ENCODE measurements at regions not wholly inside any gene's neighbourhood (a gene's known extent, or its start where the extent isn't known, plus 50 kb on each side); places are given as distances from the start of the nearest gene placed in this dataset.

GRCh38 chr13:64256751-64257150 is 2841.1 kb upstream of the PCDH20 start:
- Histone ChIP-seq H3K79me2 (no peaks in the 10 kb centered on the region), H2AFZ (no peak overlapping the region), H3K4me2 (no peak overlapping the region), H3K36me3 (replicated peaks; ENCODE audit: insufficient read depth, low read depth) (no peaks in the 10 kb centered on the region), H4K20me1 (ENCODE audit: insufficient read depth, poor library complexity, severe bottlenecking) (no peaks in the 10 kb centered on the region), H3K9me2 (replicated peaks; ENCODE audit: insufficient read depth) (no peaks in the 10 kb centered on the region), H3K4me3 (no peak overlapping the region), H3K27me3 (no peaks in the 10 kb centered on the region), H3K27ac (no peak overlapping the region), H3K4me1 (ENCODE audit: insufficient read depth) (no peaks in the 10 kb centered on the region), H3K9me3 (ENCODE audit: low read depth) (no peaks in the 10 kb centered on the region)
- 58% methylated on average over 3 of the region's 3 CpGs for WGBS (ENCODE audit: low lambda C conversion rate, missing lambda C conversion rate)
- TF ChIP-seq EZH2 (IDR thresholded peaks at IDR 0.05; ENCODE audit: borderline replicate concordance) = no peak
- TF ChIP-seq CTCF (IDR thresholded peaks at IDR 0.05; ENCODE audit: poor library complexity) = no peak
- TF ChIP-seq EZH2phosphoT487 (IDR thresholded peaks at IDR 0.05; ENCODE audit: low read depth, severe bottlenecking, unreplicated experiment) = no peak
- DNase-seq (ENCODE audit: low spot score) = no peak

DNA sequence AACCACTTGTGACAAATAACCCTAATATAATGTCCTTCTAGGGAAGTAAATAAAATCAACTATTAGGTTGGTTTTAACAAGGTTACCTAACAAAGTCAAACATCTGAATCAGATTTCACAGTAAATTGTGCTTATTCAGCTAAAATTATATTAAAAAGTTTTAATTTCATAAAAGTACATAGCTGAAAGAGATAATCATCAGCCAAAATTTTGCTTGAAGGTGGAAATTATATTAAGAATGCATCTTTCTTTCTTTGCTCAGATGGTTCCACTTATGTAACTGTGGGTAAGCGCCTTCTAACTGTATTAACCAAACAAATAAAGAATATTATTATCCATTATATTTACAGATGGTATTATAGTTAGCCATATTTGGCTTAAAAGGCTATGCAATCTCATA is 2840.3 kb upstream of the PCDH20 start:
- no peaks in the 10 kb centered on the region for H3K27me3 ChIP-seq
- no peaks in the 10 kb centered on the region for H3K9me3 ChIP-seq (ENCODE audit: low read depth)
- H3K4me2 ChIP-seq = no peak overlapping the region
- H3K4me3 ChIP-seq = no peak overlapping the region
- H3K27ac ChIP-seq = no peak overlapping the region
- TF ChIP-seq EZH2phosphoT487 (IDR thresholded peaks at IDR 0.05; ENCODE audit: low read depth, severe bottlenecking, unreplicated experiment) (no peak), EZH2 (IDR thresholded peaks at IDR 0.05; ENCODE audit: borderline replicate concordance) (no peak), CTCF (IDR thresholded peaks at IDR 0.05; ENCODE audit: poor library complexity) (no peak)
- no peaks in the 10 kb centered on the region for H4K20me1 ChIP-seq (ENCODE audit: insufficient read depth, poor library complexity, severe bottlenecking)
- no peak overlapping the region for H2AFZ ChIP-seq
- H3K4me1 ChIP-seq (ENCODE audit: insufficient read depth) = no peaks in the 10 kb centered on the region
- H3K36me3 ChIP-seq (replicated peaks; ENCODE audit: insufficient read depth, low read depth) = no peaks in the 10 kb centered on the region
- DNase-seq (ENCODE audit: low spot score) = no peak
- H3K9me2 ChIP-seq (replicated peaks; ENCODE audit: insufficient read depth) = no peaks in the 10 kb centered on the region
- H3K79me2 ChIP-seq = no peaks in the 10 kb centered on the region
- 76% methylated on average over 1 of the region's 1 CpG for WGBS (ENCODE audit: low lambda C conversion rate, missing lambda C conversion rate)

DNA sequence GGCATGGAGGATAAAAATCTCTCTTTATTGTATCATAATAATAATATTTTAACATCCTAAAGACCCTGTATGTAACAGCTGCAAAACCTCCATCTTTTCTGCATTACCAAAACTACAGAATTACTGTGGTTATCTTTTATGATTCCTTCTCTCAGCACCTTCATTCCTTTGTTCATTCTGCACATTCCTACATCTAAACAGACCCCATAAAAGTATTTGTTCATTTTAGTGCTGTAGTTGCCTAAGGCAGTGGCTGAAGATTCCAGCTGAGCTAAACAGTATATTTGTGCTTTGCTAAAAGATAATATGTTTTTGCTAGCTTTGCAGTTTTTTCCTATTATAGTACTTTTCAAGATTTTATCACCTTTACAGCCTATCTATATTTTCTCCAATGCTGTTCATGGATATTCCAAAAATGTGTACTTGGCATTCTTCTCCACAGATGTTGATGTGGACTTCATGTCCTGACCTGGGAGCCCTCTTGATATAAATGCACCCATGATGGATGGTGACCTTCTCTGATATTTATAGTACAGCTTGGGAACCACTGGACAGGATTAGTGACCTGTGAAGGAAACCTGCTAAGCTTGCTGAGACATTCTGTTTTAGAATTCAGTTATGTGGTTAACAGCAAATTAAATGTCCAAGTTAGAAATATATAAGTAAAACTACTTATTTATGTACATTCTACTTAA is 2832.9 kb upstream of the PCDH20 start:
- peak overlapping the region; percentile 42 for H3K4me2 ChIP-seq
- no peaks in the 10 kb centered on the region for H3K79me2 ChIP-seq
- no peaks in the 10 kb centered on the region for H3K36me3 ChIP-seq (replicated peaks; ENCODE audit: insufficient read depth, low read depth)
- peaks cover 15% of the 10 kb centered on the region for H3K4me1 ChIP-seq (ENCODE audit: insufficient read depth)
- H3K9me2 ChIP-seq (replicated peaks; ENCODE audit: insufficient read depth) = no peaks in the 10 kb centered on the region
- H4K20me1 ChIP-seq (ENCODE audit: insufficient read depth, poor library complexity, severe bottlenecking) = no peaks in the 10 kb centered on the region
- H3K27ac ChIP-seq = no peak overlapping the region
- H3K27me3 ChIP-seq = no peaks in the 10 kb centered on the region
- no peaks in the 10 kb centered on the region for H3K9me3 ChIP-seq (ENCODE audit: low read depth)
- H3K4me3 ChIP-seq = no peak overlapping the region
- TF ChIP-seq EZH2 (IDR thresholded peaks at IDR 0.05; ENCODE audit: borderline replicate concordance) (no peak), CTCF (IDR thresholded peaks at IDR 0.05; ENCODE audit: poor library complexity) (no peak), EZH2phosphoT487 (IDR thresholded peaks at IDR 0.05; ENCODE audit: low read depth, severe bottlenecking, unreplicated experiment) (no peak)
- no peak overlapping the region for H2AFZ ChIP-seq
- no peak for DNase-seq (ENCODE audit: low spot score)

Data from hepatocyte (in vitro differentiated cells).